H1 (cell line): ENCODE measurements at regions not wholly inside any gene's neighbourhood (a gene's known extent, or its start where the extent isn't known, plus 50 kb on each side); places are given as distances from the start of the nearest gene placed in this dataset.

Source experiments
- CHD7 ChIP-seq: fragments of 300-600 bp; sonication (generic); IDR thresholded peaks from 2 replicates; pipeline ENCODE4 v1.7.1; 2012; ENCODE audit warnings: low read length, moderate library complexity, mild to moderate bottlenecking, inconsistent platforms; ENCODE audit not compliant: insufficient replicate concordance
- HDAC6 ChIP-seq: IDR thresholded peaks from one replicate; pipeline ENCODE4 v1.7.1; 2012; ENCODE audit warnings: low read depth, mild to moderate bottlenecking, inconsistent platforms, low read length, moderate library complexity
- KDM1A ChIP-seq: fragments of 200-600, 300-600 bp; sonication (generic); IDR thresholded peaks from 2 replicates; pipeline ENCODE4 v1.7.1; 2016; ENCODE audit warnings: mild to moderate bottlenecking, low read length, borderline replicate concordance
- PHF8 ChIP-seq: fragments of 200-600 bp; sonication (generic); conservative IDR thresholded peaks from 2 replicates; pipeline ENCODE4 v1.7.1; 2012; ENCODE audit warnings: low read depth, mild to moderate bottlenecking, inconsistent platforms, low read length, moderate library complexity
- SAP30 ChIP-seq: fragments of 300-600 bp; sonication (generic); IDR thresholded peaks from 2 replicates; pipeline ENCODE4 v1.7.1; 2012; ENCODE audit warnings: low read length, moderate library complexity, mild to moderate bottlenecking, inconsistent platforms; ENCODE audit not compliant: insufficient read depth, insufficient replicate concordance
- SIN3A ChIP-seq, 2 experiments: IDR thresholded peaks in 1 of 2; conservative IDR thresholded peaks in 1 of 2; 2 replicates each; pipeline ENCODE4 v1.6.1; 2011 to 2012; ENCODE audit warnings: low read length in 2 of 2, improper control_type of control experiment in 1 of 2, low read depth in 1 of 2, mild to moderate bottlenecking in 1 of 2
- TAF1 ChIP-seq: IDR thresholded peaks from 2 replicates; pipeline ENCODE4 v1.6.1; 2011; ENCODE audit warnings: mild to moderate bottlenecking, low read depth, low read length
- TCF12 ChIP-seq: IDR thresholded peaks from 2 replicates; pipeline ENCODE4 v1.6.1; 2011; ENCODE audit warnings: low read depth, mild to moderate bottlenecking, low read length

GRCh38 chr7:25780904-25781303 lies 371.1 kb upstream of the NFE2L3 start (continued):
- TF ChIP-seq CHD7: no peak
- TF ChIP-seq TAF1: no peak
- no peak for TF ChIP-seq KDM1A
- TF ChIP-seq PHF8: no peak
- no peak for TF ChIP-seq TCF12
- no peak for TF ChIP-seq SAP30
- no peak for TF ChIP-seq SIN3A (conservative IDR thresholded peaks at IDR 0.05 in 1 of 2, IDR thresholded peaks at IDR 0.05 in 1 of 2; ENCODE audit: low read depth in 1 of 2, low read length in 2 of 2)
- TF ChIP-seq HDAC6: no peak
